Tongue (tissue), 1 donor: ENCODE measurements at regions not wholly inside any gene's neighbourhood (a gene's known extent, or its start where the extent isn't known, plus 50 kb on each side); places are given as distances from the start of the nearest gene placed in this dataset.

ENCODE experiments used
- DNase-seq: peaks from one replicate; pipeline ENCODE4 v3.0.0-alpha.2; 2015

DNA sequence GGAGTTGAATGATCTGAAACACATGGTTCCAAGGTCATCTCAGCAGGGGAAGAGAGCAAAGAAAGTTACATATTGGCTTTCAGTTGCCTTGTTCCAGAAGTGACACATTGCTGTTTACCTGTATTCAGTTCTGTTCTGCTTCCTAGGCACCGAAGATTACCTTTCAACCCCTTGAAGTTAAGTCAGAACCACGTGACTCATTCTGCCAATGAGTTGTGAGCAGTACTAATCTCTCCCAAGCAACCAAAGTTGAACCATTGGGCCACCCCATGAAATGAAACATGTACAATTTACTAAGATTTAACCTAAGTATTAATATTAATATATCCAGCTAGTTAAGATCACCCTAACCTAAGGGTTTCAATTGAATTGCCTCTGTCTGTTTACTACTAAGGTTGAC, 439.2 kb upstream of the MAF start:
- no peak for DNase-seq

DNA sequence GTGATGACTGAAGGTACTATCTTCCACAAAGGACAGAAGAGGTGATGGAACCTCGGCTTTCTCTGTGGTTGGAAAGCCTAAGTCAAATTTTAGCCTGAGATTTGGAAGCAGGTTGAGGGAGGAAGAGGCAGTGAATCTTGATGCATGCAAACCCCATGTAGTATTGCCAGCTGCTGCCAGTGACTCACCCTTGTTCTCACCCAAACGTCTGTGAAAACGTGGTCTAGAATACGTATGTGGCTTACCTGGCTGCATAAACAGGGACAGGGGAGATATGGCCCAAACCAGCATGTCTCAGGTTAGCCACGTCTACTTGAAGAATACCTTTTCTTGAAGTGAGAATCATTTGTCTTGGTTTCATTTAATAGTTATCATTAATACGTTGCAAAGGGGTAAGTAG, 438.0 kb upstream of the MAF start:
- no peak for DNase-seq

DNA sequence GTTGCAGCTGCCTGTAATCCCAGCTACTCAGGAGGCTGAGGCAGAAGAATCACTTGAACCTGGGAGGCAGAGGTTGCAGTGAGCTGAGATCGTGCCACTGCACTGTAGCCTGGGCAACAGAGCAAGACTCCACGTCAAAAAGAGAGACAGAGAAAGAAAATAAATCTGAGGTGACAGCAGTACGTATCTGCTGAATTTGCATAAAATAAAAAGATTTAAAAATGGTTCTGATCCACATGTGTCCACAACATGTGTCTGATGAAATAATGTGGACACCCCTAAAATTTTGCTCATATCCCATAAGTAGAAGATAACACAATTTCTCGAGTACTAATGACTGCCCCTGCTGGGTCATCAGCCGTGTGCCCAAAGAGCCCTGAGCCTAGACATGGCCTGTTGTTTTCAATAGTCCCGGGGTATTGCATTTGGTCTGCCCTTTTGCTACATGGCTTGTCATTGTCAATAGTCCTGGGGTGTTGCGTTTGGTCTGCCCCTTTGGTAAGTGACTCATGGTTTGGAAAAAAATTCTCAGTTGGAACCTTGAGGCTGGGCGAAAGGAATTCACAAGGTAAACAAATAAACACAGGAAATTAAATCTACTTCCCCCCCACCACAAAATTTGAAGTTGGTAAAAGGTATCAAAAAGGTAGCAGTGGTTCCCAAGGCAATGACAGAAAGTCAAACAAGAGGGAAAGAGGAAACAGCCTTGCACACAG, 434.6 kb upstream of the MAF start:
- no peak for DNase-seq

DNA sequence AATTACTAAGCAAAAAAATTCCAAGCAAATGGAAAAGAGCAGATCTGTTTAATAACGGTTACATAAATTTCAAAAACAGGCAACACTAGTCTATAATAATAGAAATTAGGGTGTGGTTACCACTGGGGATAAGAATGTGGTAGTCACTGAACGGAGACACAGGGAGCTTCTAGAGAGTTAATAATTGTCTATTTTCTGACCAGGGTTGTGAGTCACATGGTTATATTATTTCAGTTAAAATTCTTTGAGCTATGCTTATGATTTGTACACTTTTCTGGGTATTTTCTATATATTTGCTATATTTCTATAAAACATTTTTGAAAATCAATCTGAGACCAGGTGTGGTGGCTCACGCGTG, 433.9 kb upstream of the MAF start:
- DNase-seq: no peak

DNA sequence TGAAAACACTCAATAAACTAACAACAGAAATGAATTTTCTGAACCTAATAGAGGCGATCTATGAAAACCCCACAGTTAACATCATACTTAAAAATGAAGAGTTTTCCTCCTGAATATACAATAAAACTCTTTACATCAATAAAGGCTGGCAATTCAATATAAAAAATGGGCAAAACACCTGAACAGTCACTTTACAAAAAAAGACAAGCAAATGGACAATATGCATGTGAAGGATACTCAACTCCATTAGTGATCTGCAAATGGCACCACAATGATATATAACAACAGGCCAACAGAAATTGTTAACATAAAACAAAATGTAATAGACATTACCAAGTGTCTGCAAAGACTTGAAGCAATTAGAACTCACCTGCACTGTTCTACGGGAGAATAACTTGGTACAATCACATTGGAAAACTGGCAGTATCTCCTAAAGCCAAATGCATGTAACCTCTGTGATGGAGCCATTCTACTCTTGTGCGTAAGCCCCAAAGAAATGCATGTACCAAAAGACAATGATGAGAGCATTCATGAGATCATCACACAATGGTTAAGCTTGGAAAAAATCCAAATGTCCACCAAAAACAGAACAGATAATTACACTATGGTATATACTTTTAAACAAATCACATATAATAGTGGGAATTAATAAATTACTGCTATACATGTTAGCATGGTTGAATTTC, 433.4 kb upstream of the MAF start:
- no peak for DNase-seq

DNA sequence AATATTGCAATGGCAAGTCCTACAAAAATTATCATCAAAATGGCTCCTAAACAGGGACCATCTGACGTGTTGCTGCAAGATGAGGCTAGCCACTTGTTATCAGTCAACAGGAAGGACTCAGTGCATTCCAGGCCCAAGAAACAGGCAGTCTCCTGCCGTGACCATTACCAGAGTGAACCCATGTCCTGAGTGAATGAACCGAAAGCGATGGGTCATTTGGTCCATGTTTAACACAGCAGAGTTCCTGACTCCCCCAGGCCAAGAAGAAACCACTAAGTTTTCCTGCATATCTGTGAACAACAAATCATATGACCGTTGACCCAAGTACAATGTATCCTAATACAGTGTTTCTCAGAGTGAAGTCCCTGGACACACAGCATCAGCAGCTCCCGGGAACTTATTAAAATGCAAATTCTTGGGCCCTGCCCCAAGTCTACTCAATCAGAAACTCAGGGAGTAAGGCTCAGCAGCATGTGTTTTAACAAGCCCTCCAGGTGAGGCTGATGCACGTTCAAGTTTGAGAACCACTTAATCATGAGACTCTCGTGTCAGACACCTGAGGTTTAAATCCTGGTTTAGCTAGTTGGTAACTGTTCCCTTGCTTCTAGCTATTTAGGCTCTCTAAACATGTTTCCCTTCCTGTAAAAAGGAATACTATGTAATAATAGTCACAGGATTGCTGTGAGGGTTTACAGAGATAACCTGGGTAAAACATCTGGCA, 429.4 kb upstream of the MAF start:
- DNase-seq: no peak

DNA sequence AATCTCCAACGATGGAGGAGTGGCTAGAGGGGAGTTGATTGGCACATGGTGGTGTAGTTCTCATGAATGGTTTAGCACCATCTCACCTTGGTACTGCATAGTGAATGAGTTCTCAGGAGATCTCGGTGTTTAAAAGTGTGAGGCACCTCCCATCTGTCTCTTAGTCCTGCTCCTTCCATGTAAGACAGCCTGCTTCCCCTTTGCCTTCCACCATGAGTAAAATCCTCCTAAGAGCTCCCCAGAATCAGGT, 428.8 kb upstream of the MAF start:
- DNase-seq: no peak

DNA sequence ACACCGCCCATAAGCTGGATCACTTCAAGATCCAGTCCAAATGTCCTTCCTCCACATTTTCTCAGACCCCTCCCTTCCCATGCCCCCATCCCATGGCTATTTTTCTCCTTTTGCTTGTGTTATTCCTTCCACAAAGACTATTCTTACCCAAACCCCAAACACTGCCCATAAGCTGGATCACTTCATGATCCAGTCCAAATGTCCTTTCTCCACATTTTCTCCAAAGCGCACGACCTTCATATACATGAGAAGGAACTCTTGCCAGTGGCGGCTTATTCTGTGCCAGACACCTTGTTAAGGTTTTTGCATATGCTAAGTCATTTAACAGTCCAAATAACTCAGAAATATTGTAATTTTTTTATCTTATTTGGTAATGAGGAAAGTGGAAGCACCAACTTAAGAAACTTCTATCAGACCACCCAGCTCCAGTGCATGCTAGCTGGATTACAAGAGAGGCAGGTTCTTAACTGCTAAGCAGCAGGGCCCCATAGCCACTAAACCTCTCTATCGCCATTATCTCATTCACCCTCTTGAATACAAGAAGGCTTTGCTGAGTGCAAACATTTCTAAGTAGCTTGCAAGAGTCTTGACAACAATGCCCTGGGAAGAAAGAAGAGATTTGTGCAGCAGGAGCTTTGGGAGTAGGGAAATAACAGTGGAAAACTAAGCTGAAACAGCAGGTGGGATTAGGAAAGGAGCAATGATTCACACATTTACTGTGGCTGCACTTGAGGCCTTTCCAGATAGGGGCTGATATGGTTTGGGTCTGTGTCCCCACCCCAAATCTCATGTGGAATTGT, 428.2 kb upstream of the MAF start:
- no peak for DNase-seq

DNA sequence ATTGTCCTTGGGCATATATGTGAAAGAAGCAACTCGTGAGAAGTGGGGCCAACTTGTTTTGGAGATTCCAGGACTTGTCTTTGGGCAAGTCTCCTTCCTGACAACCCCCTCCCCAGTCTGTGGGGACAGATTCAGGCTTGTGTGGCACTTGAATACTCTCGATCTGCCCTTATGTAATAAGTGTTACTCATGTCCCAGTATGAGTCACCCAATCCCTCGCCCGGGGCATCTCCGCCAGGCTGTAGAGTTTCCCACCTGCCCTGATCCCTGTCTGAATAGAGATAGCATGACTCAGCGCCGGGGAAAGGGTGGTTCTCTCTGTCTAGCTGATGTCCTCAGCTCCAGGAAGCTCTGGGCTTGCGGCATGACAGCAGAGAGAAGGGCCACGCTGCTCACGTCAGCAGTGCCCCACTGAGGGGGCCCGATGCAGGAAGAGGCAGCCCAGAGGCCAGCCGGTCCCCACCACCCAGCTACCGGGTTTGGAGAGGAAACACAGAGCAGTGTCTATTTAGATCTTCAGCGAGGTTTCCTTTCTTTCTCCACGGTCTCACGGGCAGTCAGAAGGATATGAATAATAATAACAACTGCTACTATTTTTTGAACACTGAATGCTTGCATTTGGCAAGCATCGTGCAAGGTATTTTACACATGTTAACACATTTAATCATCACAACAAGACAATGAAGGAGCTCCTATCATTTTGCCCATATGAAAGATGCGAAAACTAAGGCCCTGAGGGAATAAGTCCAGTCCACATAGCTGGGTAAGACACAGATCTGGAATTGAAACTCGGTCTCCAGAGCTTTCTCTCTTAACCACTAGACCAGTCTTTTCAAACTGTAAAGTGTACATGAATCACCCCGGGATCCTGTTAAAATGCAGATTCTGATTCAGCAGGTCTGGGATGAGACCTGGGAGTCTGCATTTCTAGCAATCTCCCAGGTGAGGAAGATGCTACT, 426.7 kb upstream of the MAF start:
- peak; percentile 63 for DNase-seq

DNA sequence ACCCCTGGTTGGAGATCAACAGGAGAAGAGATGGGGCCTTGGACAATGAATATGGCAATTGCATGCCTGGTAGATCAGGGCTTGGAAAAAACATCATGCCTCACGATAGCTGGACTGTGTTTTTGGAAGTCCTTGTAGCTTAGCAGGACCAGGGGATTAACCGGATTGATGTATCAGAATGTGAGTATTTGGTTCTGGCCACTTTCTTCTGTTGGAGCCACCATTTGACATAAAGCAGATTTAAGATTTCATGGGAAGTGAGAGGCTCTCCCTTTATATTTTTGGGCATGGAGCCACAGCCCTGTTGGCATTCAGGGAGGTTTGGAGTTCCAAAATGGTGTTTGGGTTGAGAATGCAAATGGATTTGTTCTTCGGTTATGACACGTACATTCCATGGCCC, 424.7 kb upstream of the MAF start:
- peak; percentile 30 for DNase-seq

DNA sequence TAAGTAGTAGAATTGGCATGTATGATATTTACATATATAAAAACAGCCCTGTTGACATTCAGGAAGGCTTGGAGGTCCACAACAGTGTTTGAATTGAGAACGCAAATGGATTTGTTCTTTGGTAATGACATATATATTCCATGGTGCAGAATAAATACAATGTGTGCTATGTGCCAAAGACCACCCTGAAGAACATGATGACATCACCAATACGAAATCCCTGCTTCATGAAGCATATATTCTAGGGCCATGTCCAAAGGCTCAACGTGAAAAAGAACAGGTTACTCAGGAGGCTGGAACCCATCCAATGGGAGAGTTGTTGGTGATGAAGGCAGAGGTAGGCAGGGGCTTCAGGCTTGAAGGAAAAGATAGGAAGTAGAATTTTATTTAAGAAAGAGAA, 423.9 kb upstream of the MAF start:
- peak; percentile 35 for DNase-seq

DNA sequence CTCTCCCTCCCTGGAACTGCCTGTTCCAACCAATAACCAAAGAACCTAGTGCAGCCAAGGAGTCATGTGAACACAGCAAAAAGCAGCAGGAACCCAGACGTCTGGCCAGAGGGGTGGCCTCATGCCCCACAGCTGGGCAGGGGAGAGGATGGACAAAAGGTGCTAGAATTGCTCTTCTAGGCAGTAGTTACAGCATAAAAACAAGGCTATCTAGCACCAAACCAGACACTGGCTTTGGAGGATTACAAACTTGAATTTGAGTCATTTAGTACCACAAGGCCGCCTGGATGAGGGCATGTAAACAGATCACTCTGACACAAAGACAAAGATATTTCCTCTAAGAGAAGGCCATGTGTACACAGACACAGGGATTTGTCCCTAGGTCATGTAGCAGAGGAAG, 423.3 kb upstream of the MAF start:
- DNase-seq: no peak

DNA sequence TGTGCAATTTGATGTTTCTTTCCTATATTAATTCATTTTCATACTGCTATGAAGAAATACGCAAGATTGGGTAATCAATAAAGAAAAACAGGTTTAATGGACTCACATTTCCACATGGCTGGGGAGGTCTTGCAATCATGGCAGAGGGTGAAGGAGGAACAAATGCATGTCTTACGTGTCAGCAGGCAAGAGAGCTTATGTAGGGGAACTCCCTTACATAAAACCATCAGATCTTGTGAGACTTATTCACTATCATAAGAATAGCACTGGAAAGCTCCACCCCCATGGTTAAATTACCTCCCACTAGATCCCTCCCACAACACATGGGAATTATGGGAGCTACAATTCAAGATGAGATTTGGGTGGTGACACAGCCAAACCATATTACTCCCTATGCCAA, 418.9 kb upstream of the MAF start:
- DNase-seq: no peak

DNA sequence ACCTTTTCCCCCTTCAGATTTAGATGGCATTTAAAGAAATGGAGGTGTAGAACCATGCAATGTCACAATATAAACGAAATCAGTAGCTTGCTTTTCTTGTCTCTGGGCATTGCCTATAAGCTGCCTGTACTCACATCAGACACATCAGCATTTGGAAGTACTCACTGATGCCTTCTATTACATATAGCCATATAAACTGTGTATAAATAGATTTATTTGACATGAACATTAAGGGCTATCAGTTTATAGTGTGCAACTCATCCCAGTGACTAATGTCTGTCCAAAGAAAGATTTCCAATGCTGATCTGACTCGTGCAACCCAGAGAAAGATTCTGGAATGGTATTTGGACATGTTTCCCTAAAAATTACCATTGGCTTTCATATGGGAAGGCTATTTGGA, 417.9 kb upstream of the MAF start:
- no peak for DNase-seq

DNA sequence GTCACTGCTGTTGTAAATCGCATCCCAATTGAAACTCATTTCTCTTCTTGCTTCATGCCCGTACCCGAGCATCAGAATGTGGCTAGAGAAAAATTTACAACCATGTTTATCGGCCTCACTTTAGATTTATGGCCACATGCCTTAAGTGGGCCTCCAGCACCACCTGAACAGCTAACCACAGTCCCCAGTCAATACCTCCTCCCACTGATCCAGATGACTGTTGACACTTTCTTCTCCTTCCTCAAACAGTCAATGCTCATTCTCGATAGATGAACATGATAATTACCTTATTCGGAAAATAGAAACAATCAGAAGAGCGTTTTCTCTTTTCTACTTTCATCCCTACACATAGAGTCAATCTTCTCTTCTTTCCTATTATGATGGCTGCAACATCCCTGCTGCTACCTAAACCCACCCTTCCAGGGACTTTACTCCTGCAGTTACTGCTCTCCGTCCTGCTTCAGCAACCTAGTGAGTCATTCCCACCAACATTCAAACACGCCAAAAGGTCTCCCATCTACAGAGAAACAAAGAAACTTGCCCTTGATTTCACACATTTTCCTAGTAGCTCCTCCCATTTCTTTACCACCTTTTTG, 416.3 kb upstream of the MAF start:
- DNase-seq: no peak

DNA sequence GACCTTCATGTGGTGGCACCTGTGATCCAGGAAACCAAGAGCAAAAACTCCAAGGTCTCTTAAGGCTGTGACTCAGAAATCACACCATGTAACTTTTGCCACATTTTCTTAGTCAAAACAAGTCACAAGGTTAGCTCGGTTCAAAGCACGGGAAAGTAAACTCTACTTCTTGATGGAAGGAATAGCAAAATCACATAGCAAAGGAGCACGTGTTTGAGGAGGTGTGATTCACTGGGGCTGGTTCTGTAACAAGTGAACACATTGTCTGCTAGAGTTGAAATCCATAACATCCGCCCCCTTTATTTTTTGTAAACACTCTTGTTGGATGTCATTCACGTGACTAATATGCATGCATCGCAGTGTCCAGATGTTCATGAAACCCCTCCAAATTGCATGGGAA, 415.0 kb upstream of the MAF start:
- no peak for DNase-seq

DNA sequence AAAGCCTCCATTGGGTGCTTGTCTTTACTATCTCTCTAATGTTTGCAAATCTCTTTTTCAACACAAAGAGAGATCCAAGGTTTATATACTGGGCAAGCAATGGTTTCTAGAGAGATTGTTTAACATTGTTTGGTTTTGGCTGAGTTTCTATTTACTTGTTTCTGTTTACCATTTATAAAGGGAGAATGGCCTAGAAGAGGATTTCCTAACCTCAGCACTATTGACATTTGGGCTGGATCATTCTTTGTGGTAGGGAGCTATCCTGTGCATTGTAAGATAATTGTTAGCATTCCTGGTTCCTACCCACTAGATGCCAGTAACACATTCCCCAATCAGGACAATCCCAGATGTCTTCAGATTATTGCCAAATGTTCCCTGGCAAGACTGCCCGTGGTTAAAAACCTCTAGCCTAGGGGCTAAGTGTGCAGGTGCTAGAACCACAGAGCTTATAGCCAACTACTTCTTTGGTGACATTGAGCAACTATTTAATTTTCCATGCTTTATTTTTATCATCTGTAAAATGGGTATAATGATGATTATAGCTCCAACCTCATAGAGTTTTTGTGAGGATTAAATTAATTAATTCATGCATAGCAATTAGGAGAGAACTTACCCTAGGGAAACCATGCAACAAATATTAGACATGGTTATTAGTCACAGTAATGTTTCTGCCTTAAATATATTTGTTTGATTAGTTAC, 413.9 kb upstream of the MAF start:
- DNase-seq: no peak

DNA sequence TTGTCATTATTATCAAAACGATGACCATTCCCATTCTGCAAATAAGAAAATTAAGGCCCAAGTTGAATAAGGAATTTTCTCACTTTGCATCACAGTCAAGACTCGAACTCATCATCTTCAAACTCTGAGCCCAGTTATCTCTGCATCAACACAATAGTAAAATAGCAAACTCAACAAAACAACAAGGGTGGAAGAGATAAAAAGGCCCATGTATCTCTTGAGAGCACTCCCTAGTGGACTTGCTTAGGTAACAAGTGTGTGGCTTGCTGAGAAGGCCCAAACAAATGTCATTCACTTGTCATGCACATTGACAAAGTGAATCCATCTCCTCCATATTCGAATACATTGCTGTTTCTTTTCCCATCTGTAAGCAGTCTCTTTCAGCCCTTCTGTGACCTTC, 412.0 kb upstream of the MAF start:
- no peak for DNase-seq

DNA sequence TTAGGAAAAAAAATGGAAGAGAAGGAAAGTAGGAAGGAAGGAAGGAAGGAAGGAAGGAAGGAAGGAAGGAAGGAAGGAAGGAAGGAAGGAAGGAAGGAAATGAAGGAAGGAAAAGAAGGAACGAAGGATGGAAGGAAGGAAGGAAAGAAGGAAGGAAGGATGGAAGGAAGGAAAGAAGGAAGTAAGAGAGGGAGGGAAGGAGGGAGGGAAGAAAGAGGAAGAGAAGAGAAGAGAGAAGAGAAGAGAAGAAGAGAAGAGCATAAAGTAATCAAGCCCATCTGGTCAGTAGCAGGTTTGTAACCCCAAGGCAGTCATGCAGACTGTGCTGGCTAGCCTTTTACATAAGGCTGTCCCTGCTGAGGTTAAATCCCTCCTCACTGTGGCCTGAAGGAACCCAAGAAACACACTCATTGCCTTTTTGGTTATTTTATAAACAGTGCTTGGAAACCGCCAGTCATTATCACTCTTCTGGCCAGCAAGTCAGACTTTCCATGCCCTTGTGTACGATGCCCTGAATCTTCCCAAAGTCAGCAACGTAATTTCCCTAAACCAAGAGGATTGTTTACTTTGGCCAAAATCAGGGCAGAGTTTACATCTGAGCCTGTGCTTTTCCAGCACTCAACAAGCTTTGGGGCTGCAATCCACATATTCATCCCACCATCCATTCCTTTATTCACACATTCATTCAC, 409.6 kb upstream of the MAF start:
- DNase-seq: no peak

DNA sequence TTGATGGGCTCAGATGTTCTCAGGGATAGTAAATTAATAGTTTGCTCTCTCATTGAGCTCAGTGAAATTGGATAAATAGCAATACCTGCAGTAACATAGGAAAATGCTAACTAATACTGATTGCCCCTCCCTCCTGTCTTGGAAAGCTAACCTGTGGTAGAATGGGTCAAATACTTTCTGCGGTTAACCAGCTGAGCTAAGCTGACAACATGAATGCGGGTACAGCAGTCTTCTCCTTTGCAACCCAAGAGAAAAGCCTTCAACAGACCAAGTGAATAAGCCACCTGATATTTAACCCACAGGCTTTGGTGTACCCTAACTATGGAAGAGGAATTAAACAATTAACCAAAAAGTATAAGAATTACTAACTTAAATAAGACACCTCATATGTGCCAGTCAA, 408.3 kb upstream of the MAF start:
- no peak for DNase-seq
